NCI-H82 treated with DMSO at 0.1 percent for 48 hours (cell line): ENCODE measurements at regions not wholly inside any gene's neighbourhood (a gene's known extent, or its start where the extent isn't known, plus 50 kb on each side); places are given as distances from the start of the nearest gene placed in this dataset.

ENCODE experiments used
- DNase-seq: peaks from one replicate; lab custom pipeline; 2025; ENCODE audit not compliant: unreplicated experiment; lab: John Stamatoyannopoulos, UW

GRCh38 chr15:69731081-69731330 is 278.4 kb downstream of the RPLP1 start:
- DNase-seq: no peak

- DNase-seq: no peak
These were observed 279.0 kb downstream of the RPLP1 start for GRCh38 chr15:69731581-69731980.

GRCh38 chr15:69732133-69732532 is 279.5 kb downstream of the RPLP1 start:
- no peak for DNase-seq

GRCh38 chr15:69734699-69735098 is 282.1 kb downstream of the RPLP1 start:
- DNase-seq: no peak

GRCh38 chr15:69735121-69735520 is 282.5 kb downstream of the RPLP1 start:
- no peak for DNase-seq

- DNase-seq: no peak
These were observed 283.5 kb downstream of the RPLP1 start for GRCh38 chr15:69736161-69736560.

GRCh38 chr15:69737916-69738315 is 285.3 kb downstream of the RPLP1 start:
- DNase-seq: no peak

- no peak for DNase-seq
These were observed 288.1 kb downstream of the RPLP1 start for GRCh38 chr15:69740684-69741083.

GRCh38 chr15:69742361-69742760 is 289.7 kb downstream of the RPLP1 start:
- no peak for DNase-seq

GRCh38 chr15:69743091-69743490 is 290.5 kb downstream of the RPLP1 start:
- DNase-seq: no peak

- no peak for DNase-seq
These were observed 292.0 kb downstream of the RPLP1 start for GRCh38 chr15:69744391-69745162.

- DNase-seq: no peak
These were observed 294.6 kb downstream of the RPLP1 start for GRCh38 chr15:69747193-69747592.

GRCh38 chr15:69748131-69748530 is 295.5 kb downstream of the RPLP1 start:
- DNase-seq: no peak

GRCh38 chr15:69748576-69749185 is 296.1 kb downstream of the RPLP1 start:
- no peak for DNase-seq

GRCh38 chr15:69749274-69749673 is 296.7 kb downstream of the RPLP1 start:
- no peak for DNase-seq

- DNase-seq: no peak
These were observed 297.2 kb downstream of the RPLP1 start for GRCh38 chr15:69749797-69750196.

GRCh38 chr15:69750253-69750652 is 297.6 kb downstream of the RPLP1 start:
- DNase-seq: no peak

- no peak for DNase-seq
These were observed 298.5 kb downstream of the RPLP1 start for GRCh38 chr15:69751147-69751546.

GRCh38 chr15:69751566-69751965 is 298.9 kb downstream of the RPLP1 start:
- no peak for DNase-seq

- no peak for DNase-seq
These were observed 301.2 kb downstream of the RPLP1 start for GRCh38 chr15:69753867-69754266.

GRCh38 chr15:69754313-69754712 is 301.7 kb downstream of the RPLP1 start:
- DNase-seq: no peak

GRCh38 chr15:69755551-69756310 is 303.1 kb downstream of the RPLP1 start:
- no peak for DNase-seq
